ENCODE measurements at regions not wholly inside any gene's neighbourhood (a gene's known extent, or its start where the extent isn't known, plus 50 kb on each side); places are given as distances from the start of the nearest gene placed in this dataset.

- in situ Hi-C loops (cut with MboI; ENCODE audit: low pct_unique_long_range_greater_than_20kb, low sequenced_read_pairs, unreplicated experiment) = no loop called here
- no peak for DNase-seq (ENCODE audit: low spot score)
- no peak for TF ChIP-seq CTCF (IDR thresholded peaks at IDR 0.05; ENCODE audit: extremely low read depth, insufficient read depth, missing control alignments)
Measured at GRCh38 chr11:81585390-81585933, 1148.2 kb downstream of the FAM181B start.

GRCh38 chr11:81579339-81579738, 1154.3 kb downstream of the FAM181B start:
- in situ Hi-C loops (cut with MboI; ENCODE audit: low pct_unique_long_range_greater_than_20kb, low sequenced_read_pairs, unreplicated experiment) = no loop called here
- DNase-seq (ENCODE audit: low spot score) = no peak
- TF ChIP-seq CTCF (IDR thresholded peaks at IDR 0.05; ENCODE audit: extremely low read depth, insufficient read depth, missing control alignments) = no peak

GRCh38 chr11:81578571-81578970, 1155.1 kb downstream of the FAM181B start:
- in situ Hi-C loops (cut with MboI; ENCODE audit: low pct_unique_long_range_greater_than_20kb, low sequenced_read_pairs, unreplicated experiment) = no loop called here
- TF ChIP-seq CTCF (IDR thresholded peaks at IDR 0.05; ENCODE audit: extremely low read depth, insufficient read depth, missing control alignments) = no peak
- DNase-seq (ENCODE audit: low spot score) = no peak

- TF ChIP-seq CTCF (IDR thresholded peaks at IDR 0.05; ENCODE audit: extremely low read depth, insufficient read depth, missing control alignments) = no peak
- DNase-seq (ENCODE audit: low spot score) = no peak
- in situ Hi-C loops (cut with MboI; ENCODE audit: low pct_unique_long_range_greater_than_20kb, low sequenced_read_pairs, unreplicated experiment) = no loop called here
Measured at GRCh38 chr11:81574301-81574700, 1159.4 kb downstream of the FAM181B start.

GRCh38 chr11:81573367-81573766, 1160.3 kb downstream of the FAM181B start:
- in situ Hi-C loops (cut with MboI; ENCODE audit: low pct_unique_long_range_greater_than_20kb, low sequenced_read_pairs, unreplicated experiment) = no loop called here
- no peak for TF ChIP-seq CTCF (IDR thresholded peaks at IDR 0.05; ENCODE audit: extremely low read depth, insufficient read depth, missing control alignments)
- DNase-seq (ENCODE audit: low spot score) = no peak

GRCh38 chr11:81570669-81571068, 1163.0 kb downstream of the FAM181B start:
- DNase-seq (ENCODE audit: low spot score) = no peak
- TF ChIP-seq CTCF (IDR thresholded peaks at IDR 0.05; ENCODE audit: extremely low read depth, insufficient read depth, missing control alignments) = no peak
- in situ Hi-C loops (cut with MboI; ENCODE audit: low pct_unique_long_range_greater_than_20kb, low sequenced_read_pairs, unreplicated experiment) = no loop called here

GRCh38 chr11:81569999-81570398, 1163.7 kb downstream of the FAM181B start:
- DNase-seq (ENCODE audit: low spot score) = no peak
- in situ Hi-C loops (cut with MboI; ENCODE audit: low pct_unique_long_range_greater_than_20kb, low sequenced_read_pairs, unreplicated experiment) = no loop called here
- TF ChIP-seq CTCF (IDR thresholded peaks at IDR 0.05; ENCODE audit: extremely low read depth, insufficient read depth, missing control alignments) = no peak

All from GM13977 (cell line).